ENCODE measurements at regions not wholly inside any gene's neighbourhood (a gene's known extent, or its start where the extent isn't known, plus 50 kb on each side); places are given as distances from the start of the nearest gene placed in this dataset.

- Mint-ChIP-seq H3K27ac (no peak overlapping the region), H3K27me3 (ENCODE audit: insufficient read depth, low read depth, poor library complexity) (peaks cover 2% of the 10 kb centered on the region), H3K4me1 (no peaks in the 10 kb centered on the region), H3K4me3 (no peak overlapping the region), H3K36me3 (ENCODE audit: low read depth) (peaks cover 5% of the 10 kb centered on the region; the same call in 2 of the 3 replicates), H3K9me3 (peaks cover 2% of the 10 kb centered on the region; the same call in 1 of the 3 replicates)
- H3K4me3 ChIP-seq = no peak overlapping the region
- no peaks in the 10 kb centered on the region for H4K20me1 ChIP-seq (replicated peaks; ENCODE audit: insufficient read depth)
- no peak overlapping the region for H3K27ac ChIP-seq (ENCODE audit: low read depth)
- TF ChIP-seq ZNF114 (CRISPR knock-in tag; IDR thresholded peaks at IDR 0.05) (no peak), CREB1 (CRISPR knock-in tag; IDR thresholded peaks at IDR 0.05; ENCODE audit: low read depth) (no peak), EZH2phosphoT487 (IDR thresholded peaks at IDR 0.05; ENCODE audit: unreplicated experiment) (no peak), REST (IDR thresholded peaks at IDR 0.05; ENCODE audit: unreplicated experiment) (no peak), ZNF331 (CRISPR knock-in tag; IDR thresholded peaks at IDR 0.05; ENCODE audit: low read depth) (no peak), NANOG (IDR thresholded peaks at IDR 0.05; ENCODE audit: borderline replicate concordance) (no peak), ZNF462 (CRISPR knock-in tag; IDR thresholded peaks at IDR 0.05) (no peak)
- H3K36me3 ChIP-seq (ENCODE audit: insufficient read depth) = no peaks in the 10 kb centered on the region
- DNase-seq (ENCODE audit: low spot score) = no peak
- H3F3A ChIP-seq (replicated peaks; ENCODE audit: low read depth) = no peaks in the 10 kb centered on the region
- H3K4me1 ChIP-seq (ENCODE audit: insufficient read depth) = no peaks in the 10 kb centered on the region
- no peaks in the 10 kb centered on the region for H3K9me2 ChIP-seq (ENCODE audit: insufficient read depth)
- no peaks in the 10 kb centered on the region for H3K79me2 ChIP-seq (replicated peaks; ENCODE audit: insufficient read depth)
- no peak for ATAC-seq
- H3K27me3 ChIP-seq (ENCODE audit: insufficient read depth) = no peaks in the 10 kb centered on the region
- no peak overlapping the region for H3K4me2 ChIP-seq
- H2AFZ ChIP-seq = no peak overlapping the region
Observed at GRCh38 chr4:115938764-115939443, 825.5 kb upstream of the NDST4 start.

Measured in GM23338 (cell line).